ENCODE measurements at regions not wholly inside any gene's neighbourhood (a gene's known extent, or its start where the extent isn't known, plus 50 kb on each side); places are given as distances from the start of the nearest gene placed in this dataset.

GRCh38 chr4:31530555-31530954 lies 810.4 kb downstream of the PCDH7 start:
- H3K4me3 ChIP-seq (ENCODE audit: low read depth, low read length) = no peak overlapping the region
- TF ChIP-seq, protein P1, sequence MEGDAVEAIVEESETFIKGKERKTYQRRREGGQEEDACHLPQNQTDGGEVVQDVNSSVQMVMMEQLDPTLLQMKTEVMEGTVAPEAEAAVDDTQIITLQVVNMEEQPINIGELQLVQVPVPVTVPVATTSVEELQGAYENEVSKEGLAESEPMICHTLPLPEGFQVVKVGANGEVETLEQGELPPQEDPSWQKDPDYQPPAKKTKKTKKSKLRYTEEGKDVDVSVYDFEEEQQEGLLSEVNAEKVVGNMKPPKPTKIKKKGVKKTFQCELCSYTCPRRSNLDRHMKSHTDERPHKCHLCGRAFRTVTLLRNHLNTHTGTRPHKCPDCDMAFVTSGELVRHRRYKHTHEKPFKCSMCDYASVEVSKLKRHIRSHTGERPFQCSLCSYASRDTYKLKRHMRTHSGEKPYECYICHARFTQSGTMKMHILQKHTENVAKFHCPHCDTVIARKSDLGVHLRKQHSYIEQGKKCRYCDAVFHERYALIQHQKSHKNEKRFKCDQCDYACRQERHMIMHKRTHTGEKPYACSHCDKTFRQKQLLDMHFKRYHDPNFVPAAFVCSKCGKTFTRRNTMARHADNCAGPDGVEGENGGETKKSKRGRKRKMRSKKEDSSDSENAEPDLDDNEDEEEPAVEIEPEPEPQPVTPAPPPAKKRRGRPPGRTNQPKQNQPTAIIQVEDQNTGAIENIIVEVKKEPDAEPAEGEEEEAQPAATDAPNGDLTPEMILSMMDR (IDR thresholded peaks at IDR 0.05; ENCODE audit: low read depth, low read length) = no peak
- in situ Hi-C loops (cut with HindIII; ENCODE audit: low sequenced_read_pairs) = no loop called here
- no peak for DNase-seq (ENCODE audit: low read depth, low spot score)

GRCh38 chr4:31538877-31539276 lies 818.7 kb downstream of the PCDH7 start:
- H3K4me3 ChIP-seq (ENCODE audit: low read depth, low read length) = no peak overlapping the region
- in situ Hi-C loops (cut with HindIII; ENCODE audit: low sequenced_read_pairs) = no loop called here
- no peak for DNase-seq (ENCODE audit: low read depth, low spot score)
- TF ChIP-seq, protein P1 (IDR thresholded peaks at IDR 0.05; ENCODE audit: low read depth, low read length) = no peak

- no peak overlapping the region for H3K4me3 ChIP-seq (ENCODE audit: low read depth, low read length)
- DNase-seq (ENCODE audit: low read depth, low spot score) = peak; percentile 26
- in situ Hi-C loops (cut with HindIII; ENCODE audit: low sequenced_read_pairs) = no loop called here
- TF ChIP-seq, protein P1 (IDR thresholded peaks at IDR 0.05; ENCODE audit: low read depth, low read length) = no peak
These were observed 819.3 kb downstream of the PCDH7 start for GRCh38 chr4:31539284-31540069.

GRCh38 chr4:31545330-31545729 lies 825.2 kb downstream of the PCDH7 start:
- TF ChIP-seq, protein P1 (IDR thresholded peaks at IDR 0.05; ENCODE audit: low read depth, low read length) = no peak
- no peak overlapping the region for H3K4me3 ChIP-seq (ENCODE audit: low read depth, low read length)
- in situ Hi-C loops (cut with HindIII; ENCODE audit: low sequenced_read_pairs) = no loop called here
- no peak for DNase-seq (ENCODE audit: low read depth, low spot score)

GRCh38 chr4:31545755-31546154 lies 825.6 kb downstream of the PCDH7 start:
- in situ Hi-C loops (cut with HindIII; ENCODE audit: low sequenced_read_pairs) = no loop called here
- TF ChIP-seq, protein P1 (IDR thresholded peaks at IDR 0.05; ENCODE audit: low read depth, low read length) = no peak
- no peak overlapping the region for H3K4me3 ChIP-seq (ENCODE audit: low read depth, low read length)
- DNase-seq (ENCODE audit: low read depth, low spot score) = no peak

- H3K4me3 ChIP-seq (ENCODE audit: low read depth, low read length) = no peak overlapping the region
- in situ Hi-C loops (cut with HindIII; ENCODE audit: low sequenced_read_pairs) = no loop called here
- TF ChIP-seq, protein P1 (IDR thresholded peaks at IDR 0.05; ENCODE audit: low read depth, low read length) = no peak
- DNase-seq (ENCODE audit: low read depth, low spot score) = no peak
These were observed 827.9 kb downstream of the PCDH7 start for GRCh38 chr4:31548021-31548420.

All from astrocyte of the spinal cord (primary cell).